HepG2 (cell line): ENCODE measurements at regions not wholly inside any gene's neighbourhood (a gene's known extent, or its start where the extent isn't known, plus 50 kb on each side); places are given as distances from the start of the nearest gene placed in this dataset.

Experiments used
- ATAC-seq: fragments of 200-7000 bp; cut with Tn5 transposase; 3 replicates; pipeline ENCODE4 v1.9.1; 2020; ENCODE audit warnings: mild to moderate bottlenecking, moderate library complexity
- BruUV-seq: library from RNA; stranded (reverse); fragments of 400-500 nt; replicated peaks from 2 replicates; lab custom pipeline; 2021; lab: Mats Ljungman, UMichigan
- CTCF ChIA-PET: fragments of 300-600 bp; formaldehyde crosslinking; extraction: SDS; loops from one replicate; lab custom pipeline; 2021; ENCODE audit warnings: low total read pairs, inconsistent platforms, low intra/inter-chr PET ratio; lab: Yijun Ruan, JAX
- POLR2A ChIA-PET: fragments of 350-600 bp; sonication (Branson Sonifier 250); formaldehyde crosslinking; loops from one replicate; lab custom pipeline; 2020; ENCODE audit warnings: antibody characterized with exemption, inconsistent platforms; lab: Yijun Ruan, JAX
- DNase-seq: peaks from one replicate; pipeline ENCODE4 v3.0.0-alpha.2; 2015; ENCODE audit warnings: low spot score
- FAIRE-seq: peaks from 3 replicates; lab custom pipeline; 2011; peaks lifted over from hg19 to GRCh38; lab: Jason Lieb, UNC
- H2AFZ ChIP-seq: one replicate; pipeline ENCODE4 v1.6.1; 2011; ENCODE audit warnings: low read length, inconsistent platforms
- H3K27ac ChIP-seq: fragments of 300-600 bp; 3 replicates; pipeline ENCODE4 v1.8.0; 2011; ENCODE audit warnings: mixed run types, mild to moderate bottlenecking, mixed read lengths, low read length, inconsistent platforms; ENCODE audit not compliant: insufficient read depth; ENCODE audit errors: extremely low read length
- H3K27me3 ChIP-seq, 2 experiments: fragments of 200-600 bp in 1 of 2; 2 replicates in 1 of 2; 3 replicates in 1 of 2; pipeline versions ENCODE4 v1.6.0 to v1.8.0; 2011; ENCODE audit warnings: low read length in 2 of 2, mild to moderate bottlenecking in 2 of 2, moderate library complexity in 2 of 2, inconsistent platforms in 1 of 2; ENCODE audit not compliant: insufficient read depth in 2 of 2, control insufficient read depth in 1 of 2
- H3K36me3 ChIP-seq, 2 experiments: fragments of 200-600 bp in 1 of 2; replicated peaks in 1 of 2; 2 replicates in 1 of 2; 3 replicates in 1 of 2; pipeline versions ENCODE4 v1.5.1 to v1.8.0; 2011; ENCODE audit warnings: low read length in 2 of 2, inconsistent platforms in 1 of 2; ENCODE audit not compliant: insufficient read depth in 2 of 2, control insufficient read depth in 1 of 2
- H3K4me1 ChIP-seq: 2 replicates; pipeline ENCODE4 v1.5.1; 2012; ENCODE audit warnings: low read length, inconsistent platforms; ENCODE audit not compliant: insufficient read depth
- H3K4me2 ChIP-seq: 2 replicates; pipeline ENCODE4 v1.6.0; 2011; ENCODE audit warnings: low read depth, low read length, inconsistent platforms
- H3K4me3 ChIP-seq, 3 experiments: fragments of 200-600 bp in 1 of 3; sonication (generic), shearing (Covaris generic) in 1 of 3; replicated peaks in 1 of 3; 2 replicates each; pipeline ENCODE4 v1.5.1; 2011 to 2016; ENCODE audit warnings: low read length in 3 of 3, inconsistent platforms in 2 of 3, low read depth in 2 of 3, mild to moderate bottlenecking in 2 of 3, control low read depth in 1 of 3, mixed read lengths in 1 of 3; ENCODE audit not compliant: insufficient read depth in 1 of 3
- H3K79me2 ChIP-seq: one replicate; pipeline ENCODE4 v1.6.1; 2011; ENCODE audit warnings: low read length, inconsistent platforms; ENCODE audit not compliant: insufficient read depth
- H3K9ac ChIP-seq: 2 replicates; pipeline ENCODE4 v1.6.0; 2011; ENCODE audit warnings: mild to moderate bottlenecking, low read depth, low read length, inconsistent platforms; ENCODE audit not compliant: insufficient read depth
- H3K9me3 ChIP-seq: 2 replicates; pipeline ENCODE4 v1.5.1; 2012; ENCODE audit warnings: mild to moderate bottlenecking, low read length
- H4K20me1 ChIP-seq: 2 replicates; pipeline ENCODE4 v1.6.0; 2011; ENCODE audit warnings: inconsistent platforms, mild to moderate bottlenecking, low read length, moderate library complexity; ENCODE audit not compliant: insufficient read depth
- CHD2 ChIP-seq: IDR thresholded peaks from 2 replicates; pipeline ENCODE4 v1.6.1; 2011; ENCODE audit warnings: low read depth, low read length, improper control_type of control experiment
- GATAD1 ChIP-seq: IDR thresholded peaks from 2 replicates; pipeline ENCODE4 v1.6.1; 2016; ENCODE audit warnings: missing genetic modification reagents, missing compliant biosample characterization
- HNRNPK ChIP-seq: fragments of 200-400 bp; formaldehyde crosslinking; IDR thresholded peaks from 2 replicates; pipeline ENCODE4 v1.6.1; 2018; ENCODE audit warnings: low read length, low read depth, moderate library complexity, mild to moderate bottlenecking; ENCODE audit not compliant: poor library complexity, severe bottlenecking
- HNRNPL ChIP-seq: fragments of 200-400 bp; formaldehyde crosslinking; IDR thresholded peaks from 2 replicates; pipeline ENCODE4 v1.6.1; 2017; ENCODE audit warnings: mild to moderate bottlenecking, low read depth, low read length
- KDM1A ChIP-seq: IDR thresholded peaks from 2 replicates; pipeline ENCODE4 v1.6.1; 2016; ENCODE audit warnings: missing compliant biosample characterization
- MED13 ChIP-seq: sonication (generic); formaldehyde crosslinking; IDR thresholded peaks from 2 replicates; pipeline ENCODE4 v1.5.0; 2020; ENCODE audit warnings: missing genetic modification reagents
- MED8 ChIP-seq: sonication (generic); formaldehyde crosslinking; IDR thresholded peaks from 2 replicates; pipeline ENCODE4 v1.8.1; 2023; ENCODE audit warnings: mild to moderate bottlenecking, missing genetic modification reagents; ENCODE audit not compliant: insufficient replicate concordance
- POGZ ChIP-seq: sonication (generic); formaldehyde crosslinking; IDR thresholded peaks from 2 replicates; pipeline ENCODE4 v1.4.0; 2020; ENCODE audit warnings: mild to moderate bottlenecking, missing genetic modification reagents
- SALL1 ChIP-seq: sonication (generic); formaldehyde crosslinking; IDR thresholded peaks from 2 replicates; pipeline ENCODE4 v1.8.0; 2022; ENCODE audit warnings: mild to moderate bottlenecking, missing genetic modification reagents
- SUZ12 ChIP-seq: fragments of 150-350 bp; IDR thresholded peaks from 2 replicates; pipeline ENCODE4 v1.6.1; 2014; ENCODE audit warnings: low read depth, low read length
- TAF1 ChIP-seq: sonication (generic); formaldehyde crosslinking; IDR thresholded peaks from 2 replicates; pipeline ENCODE4 v1.4.0; 2020; ENCODE audit warnings: missing genetic modification reagents
- TEF ChIP-seq: sonication (generic); formaldehyde crosslinking; IDR thresholded peaks from 2 replicates; pipeline ENCODE4 v1.5.0; 2020; ENCODE audit warnings: missing genetic modification reagents
- ZNF232 ChIP-seq: sonication (generic); formaldehyde crosslinking; IDR thresholded peaks from 2 replicates; pipeline ENCODE4 v1.4.0; 2020; ENCODE audit warnings: missing genetic modification reagents, borderline replicate concordance
- ZSCAN31 ChIP-seq: sonication (generic); formaldehyde crosslinking; IDR thresholded peaks from 2 replicates; pipeline ENCODE4 v1.5.0; 2020; ENCODE audit warnings: low read depth, mild to moderate bottlenecking, missing genetic modification reagents
- WGBS: methylation state at CpG from one replicate; pipeline ENCODE4 v1.1.6; 2017; ENCODE audit warnings: low lambda C conversion rate; 5-methylcytosine and 5-hydroxymethylcytosine counted together
- in situ Hi-C: cut with HindIII; loops from 2 replicates; pipeline ENCODE4 v1.10.0; 2017; ENCODE audit warnings: low pct_unique_long_range_greater_than_20kb; ENCODE audit not compliant: extremely low pct_ligation_motif_present
- intact Hi-C: fragments of 100-400 bp; cut with micrococcal nuclease; formaldehyde crosslinking; loops from one replicate; pipeline ENCODE4 v1.10.0; 2022; ENCODE audit not compliant: unreplicated experiment

GRCh38 chr2:144239306-144239705 is 280.6 kb downstream of the ZEB2 start:
- 68% methylated on average over 1 of the region's 1 CpG for WGBS
- H3K9ac ChIP-seq = no peak overlapping the region
- FAIRE-seq (no peak), ATAC-seq (no peak), DNase-seq (no peak)
- H3K36me3 ChIP-seq = no peaks in the 10 kb centered on the region; a peak in 1 of 5 replicates
- POLR2A ChIA-PET = no interaction called here
- H3K9me3 ChIP-seq = no peaks in the 10 kb centered on the region
- intact Hi-C loops = no loop called here
- H3K27me3 ChIP-seq = no peaks in the 10 kb centered on the region
- no peak overlapping the region for H2AFZ ChIP-seq
- in situ Hi-C loops = no loop called here
- H3K4me2 ChIP-seq = no peak overlapping the region
- CTCF ChIA-PET = no interaction called here
- BruUV-seq = no TSS peak
- H3K4me1 ChIP-seq = 0 out of 2 replicates have a peak, but pooled peaks cover 5% of the 10 kb centered on the region
- no peak overlapping the region for H3K27ac ChIP-seq
- no peaks in the 10 kb centered on the region for H4K20me1 ChIP-seq
- no peak overlapping the region for H3K4me3 ChIP-seq
- no peak for TF ChIP-seq HNRNPL
- no peak for TF ChIP-seq TAF1
- no peak for TF ChIP-seq HNRNPK
- no peak for TF ChIP-seq ZSCAN31 (CRISPR knock-in tag)
- no peak for TF ChIP-seq POGZ
- no peak for TF ChIP-seq SUZ12
- TF ChIP-seq MED8 (CRISPR knock-in tag) = no peak
- TF ChIP-seq KDM1A (CRISPR knock-in tag) = no peak
- TF ChIP-seq MED13 = no peak
- TF ChIP-seq GATAD1 (CRISPR knock-in tag) = no peak
- TF ChIP-seq ZNF232 (CRISPR knock-in tag) = no peak
- TF ChIP-seq TEF (CRISPR knock-in tag) = no peak
- no peak for TF ChIP-seq CHD2
- TF ChIP-seq SALL1 = no peak
- H3K79me2 ChIP-seq = no peaks in the 10 kb centered on the region
